ENCODE measurements at regions not wholly inside any gene's neighbourhood (a gene's known extent, or its start where the extent isn't known, plus 50 kb on each side); places are given as distances from the start of the nearest gene placed in this dataset.
"Not testable (repeated sequence)": the region's sequence is repeated elsewhere in the genome, so short reads cannot be mapped to it uniquely, and the experiment has no call there.

DNA sequence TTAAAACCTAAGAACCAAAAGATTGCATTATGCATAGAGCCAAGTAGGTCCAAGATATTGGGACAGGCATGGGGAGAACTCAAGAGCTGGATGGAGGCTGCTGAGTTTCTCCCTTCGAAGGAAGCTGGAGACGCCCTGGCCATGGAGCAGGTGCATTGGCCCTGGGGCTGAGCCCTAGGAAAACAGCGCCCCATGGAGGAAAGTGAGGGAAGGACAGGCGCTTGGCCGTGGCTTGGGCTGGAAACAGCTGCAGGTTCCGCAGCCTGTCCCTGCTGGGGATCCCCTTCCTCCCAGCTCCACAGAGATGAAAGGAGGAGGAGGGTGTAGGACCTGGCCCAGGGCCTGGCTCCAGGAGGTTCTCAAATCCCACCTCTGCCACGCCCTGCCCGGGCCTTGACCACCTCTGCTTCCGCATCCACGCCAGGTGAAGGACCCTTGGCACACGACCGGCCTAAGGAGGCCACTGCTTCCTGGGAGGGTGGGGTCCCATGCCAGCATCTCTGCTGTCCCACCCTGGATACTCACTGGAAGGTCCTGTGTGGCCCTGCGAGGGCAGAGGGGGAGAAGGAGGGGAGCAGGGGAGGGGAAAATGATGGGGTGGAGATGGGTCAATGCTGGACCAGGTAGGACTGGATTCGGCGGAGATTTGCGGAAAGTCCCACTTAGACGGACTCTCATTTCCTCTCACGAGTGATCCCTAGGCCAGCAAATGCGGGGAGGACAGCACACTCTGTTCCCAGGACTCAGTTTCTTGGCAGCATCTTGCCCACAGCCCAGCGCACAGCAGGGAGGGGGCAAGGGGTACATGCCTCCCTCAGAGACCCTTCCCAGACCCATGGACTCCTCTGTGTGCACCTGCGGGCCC, 258.6 kb upstream of the TCERG1L start:
- DNase-seq = no peak

DNA sequence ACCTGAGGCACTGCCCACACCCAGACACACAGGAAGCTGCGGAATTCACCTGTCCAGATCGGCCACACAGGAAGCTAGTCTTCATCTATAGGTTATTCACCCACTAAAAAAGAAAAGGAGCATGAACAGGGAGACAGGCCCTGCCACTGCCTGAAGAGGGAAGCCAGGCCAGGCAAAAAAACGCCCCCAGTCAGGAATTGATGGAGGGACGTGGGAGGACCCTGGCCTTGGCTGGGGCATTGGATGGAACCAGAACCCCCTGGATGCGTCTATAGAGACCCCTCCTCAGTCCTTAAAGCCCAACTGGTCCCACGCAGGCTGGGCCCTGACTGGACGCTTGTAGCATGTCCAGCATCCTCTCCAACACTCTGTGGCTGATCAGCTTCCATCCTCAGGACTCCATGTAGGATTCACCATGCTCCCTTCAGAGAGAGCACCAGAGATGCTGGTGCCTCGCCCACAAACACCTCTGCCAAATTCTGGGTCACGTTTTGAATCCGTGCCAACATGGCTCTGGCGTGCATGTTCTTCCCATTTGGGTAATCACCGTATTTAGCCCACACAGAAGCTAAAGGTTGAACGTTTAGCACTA, 259.3 kb upstream of the TCERG1L start:
- DNase-seq = no peak

DNA sequence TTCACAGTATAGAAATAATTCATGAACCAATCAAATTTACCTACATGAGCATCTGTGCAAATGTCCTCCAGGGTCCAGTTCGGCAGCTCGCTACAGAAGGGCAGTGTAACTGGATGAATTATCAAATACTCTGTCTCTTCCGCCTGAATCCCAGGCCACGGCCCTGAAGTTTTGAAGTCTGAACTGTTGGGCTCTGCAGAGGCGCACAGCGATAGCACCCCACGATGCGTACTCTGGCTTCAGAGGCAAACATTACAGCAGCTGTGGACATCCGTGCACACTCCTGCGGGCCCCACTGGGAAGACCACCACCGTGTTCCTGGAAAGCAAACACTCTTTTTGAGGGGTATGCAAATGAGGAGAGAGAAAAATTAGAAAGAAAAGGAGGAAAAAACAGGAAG, 259.8 kb upstream of the TCERG1L start:
- no peak for DNase-seq

DNA sequence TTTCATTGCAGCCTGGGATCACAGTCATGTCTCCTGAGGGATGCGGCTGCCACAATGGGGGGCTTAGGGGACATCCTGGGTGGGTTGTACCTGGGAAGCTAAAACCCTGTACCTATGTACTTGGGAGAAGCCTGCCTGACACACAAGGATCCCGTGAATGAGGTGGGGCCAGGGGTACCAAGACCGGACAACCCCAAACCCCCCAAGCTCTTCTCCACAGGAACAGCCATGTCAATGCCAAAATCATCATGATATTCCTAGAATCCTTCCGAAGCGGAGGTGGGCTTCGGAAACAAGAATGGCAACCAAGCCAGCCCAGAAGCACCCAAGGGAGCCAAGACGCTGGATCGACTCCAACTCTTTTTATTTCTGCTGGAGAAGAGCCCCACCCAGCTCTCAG, 260.3 kb upstream of the TCERG1L start:
- no peak for DNase-seq

DNA sequence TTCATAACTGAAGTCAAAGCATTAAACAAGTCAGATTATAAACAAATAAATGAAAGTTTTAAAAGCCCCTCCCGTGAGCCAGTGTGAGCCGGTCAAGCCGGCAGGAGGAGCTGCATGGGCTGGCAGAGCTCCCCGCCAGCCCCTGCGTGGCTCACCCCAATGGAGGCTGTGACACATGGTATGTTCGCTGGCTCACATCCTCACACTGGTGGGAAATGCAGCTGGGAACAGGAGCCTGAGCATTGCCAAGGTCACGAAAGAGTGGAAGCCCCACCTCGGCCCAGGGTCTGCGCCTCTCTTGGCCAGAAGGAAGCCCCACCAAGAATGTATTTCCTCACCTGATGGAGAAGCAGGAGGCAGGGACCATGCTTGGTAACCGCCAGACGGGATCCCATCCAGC, 261.7 kb upstream of the TCERG1L start:
- no peak for DNase-seq

DNA sequence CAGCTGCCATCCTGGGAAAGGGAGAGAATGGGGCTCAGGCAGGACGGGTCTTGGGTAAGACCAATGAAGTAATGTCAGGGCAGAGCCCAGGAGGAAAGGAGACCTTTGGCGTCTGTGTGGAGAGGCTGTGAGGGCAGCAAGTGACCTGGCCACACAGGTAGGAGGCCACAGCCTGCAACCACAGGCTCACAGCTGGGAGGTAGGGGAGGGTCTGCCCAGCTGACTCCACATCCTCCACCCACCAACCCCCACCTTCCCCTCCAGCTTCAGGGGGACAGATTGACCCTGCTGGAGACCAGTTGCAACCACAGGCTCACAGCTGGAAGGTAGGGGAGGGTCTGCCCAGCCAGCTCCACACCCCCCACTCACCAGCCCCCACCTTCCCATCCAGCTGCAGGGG, 262.2 kb upstream of the TCERG1L start:
- no peak for DNase-seq

DNA sequence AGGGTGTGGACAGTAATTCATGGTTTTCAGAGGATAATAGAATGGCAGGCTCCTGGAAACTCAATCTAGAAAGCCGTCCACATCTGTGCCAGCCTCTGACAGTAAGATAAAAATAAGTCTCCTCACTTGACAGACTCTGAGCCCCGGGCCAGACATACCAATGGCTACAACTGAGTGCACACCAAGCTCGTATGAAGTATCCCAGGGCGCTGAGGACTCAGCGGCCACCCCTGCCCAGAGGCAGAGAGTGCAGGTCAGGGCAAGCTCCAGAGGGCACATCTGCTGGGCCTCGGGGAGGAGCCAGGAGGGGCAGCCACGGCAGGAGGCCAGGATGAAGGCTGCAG, 262.8 kb upstream of the TCERG1L start:
- no peak for DNase-seq

DNA sequence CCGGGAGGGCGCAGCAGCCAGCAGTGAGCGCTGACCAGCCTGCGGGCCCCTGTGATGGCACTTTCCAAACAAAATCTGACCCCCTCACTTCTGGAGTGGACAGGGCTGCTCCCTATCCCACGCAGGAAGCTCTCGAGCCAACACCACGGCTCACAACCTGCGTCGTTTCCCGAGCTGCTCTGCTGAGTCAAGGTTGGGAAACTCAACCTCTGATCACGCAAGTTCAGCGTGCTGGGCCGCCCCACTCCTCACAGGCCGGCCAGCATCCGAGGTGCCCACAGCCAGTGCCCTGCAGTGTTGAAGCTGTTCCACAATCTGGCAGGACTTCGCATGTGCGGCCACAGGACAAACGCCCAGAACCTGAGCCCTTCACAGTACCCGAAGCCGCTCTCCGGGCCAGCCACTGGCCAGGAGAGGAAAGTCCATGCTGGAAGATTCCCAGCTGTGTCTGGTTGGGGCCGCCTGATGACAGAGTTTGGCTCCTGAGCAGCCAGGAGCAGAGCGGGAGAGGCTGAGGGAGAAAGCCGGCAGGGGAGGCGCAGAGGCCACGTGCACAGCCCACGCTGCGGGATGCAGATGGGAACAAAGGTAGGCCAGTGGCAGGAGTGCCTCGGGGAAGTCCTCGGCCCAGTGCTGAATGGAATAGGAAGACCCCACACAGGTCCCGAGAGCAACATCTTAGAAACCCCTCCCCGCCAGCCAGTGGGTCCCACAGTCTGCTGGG, 263.3 kb upstream of the TCERG1L start:
- no peak for DNase-seq

DNA sequence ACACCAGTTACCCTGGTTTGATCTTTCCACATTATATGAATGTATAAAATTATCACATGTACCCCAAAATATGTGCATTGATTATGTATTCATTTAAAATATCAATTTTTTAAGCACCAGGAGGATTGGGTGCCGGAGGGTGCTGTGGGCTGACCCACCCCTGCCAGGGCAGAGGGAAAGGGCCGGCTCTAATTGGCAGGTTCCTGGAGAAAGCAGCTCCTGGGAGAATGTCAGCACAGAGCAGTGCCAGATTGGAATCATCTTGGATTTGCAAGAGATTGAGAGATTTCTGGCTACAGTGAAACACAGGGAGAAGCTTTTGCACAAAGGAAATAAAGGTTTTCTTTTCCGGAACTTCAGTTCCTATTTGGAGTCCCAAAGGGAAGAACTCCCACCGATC, 264.4 kb upstream of the TCERG1L start:
- DNase-seq = no peak

DNA sequence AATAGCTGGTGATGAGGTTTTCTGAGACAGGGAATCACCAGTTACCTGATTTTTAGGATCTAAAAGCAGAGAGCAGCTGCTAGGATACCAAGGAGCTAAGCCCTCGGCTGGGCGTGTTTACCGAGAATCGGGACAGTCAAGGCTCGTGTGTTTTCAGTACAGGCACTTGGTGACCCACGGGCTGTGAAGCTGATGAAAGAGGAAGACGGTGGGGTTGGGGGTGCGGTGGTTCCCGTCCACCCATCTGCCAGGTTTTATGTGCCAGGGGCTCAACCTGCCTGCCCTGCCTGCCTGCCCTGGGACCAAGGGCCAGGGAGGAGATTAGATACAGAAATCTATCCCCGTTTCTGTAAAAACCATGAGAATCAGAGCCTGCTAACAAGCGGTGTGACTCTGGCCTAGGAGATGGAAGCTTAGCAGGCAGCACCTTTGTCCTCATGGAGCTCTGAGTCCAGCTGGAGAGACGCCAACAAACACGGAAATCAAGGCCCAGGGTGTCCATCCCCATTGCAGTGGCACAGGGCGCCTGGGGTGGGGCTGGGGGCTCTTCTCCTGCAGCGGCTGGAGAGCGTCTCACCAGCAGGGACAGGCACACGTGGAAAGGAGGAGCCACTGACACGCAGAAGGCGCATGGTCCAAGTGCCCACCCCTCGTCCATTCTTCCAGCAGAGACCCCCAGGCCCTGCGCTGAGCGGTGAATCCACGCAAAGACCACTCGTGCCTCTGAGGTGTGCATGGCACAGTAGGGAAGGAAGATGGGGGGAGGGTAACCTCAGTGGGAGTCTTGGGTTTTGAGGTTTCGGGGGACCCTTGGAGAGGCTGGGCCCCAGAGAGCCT, 265.0 kb upstream of the TCERG1L start:
- no peak for DNase-seq

DNA sequence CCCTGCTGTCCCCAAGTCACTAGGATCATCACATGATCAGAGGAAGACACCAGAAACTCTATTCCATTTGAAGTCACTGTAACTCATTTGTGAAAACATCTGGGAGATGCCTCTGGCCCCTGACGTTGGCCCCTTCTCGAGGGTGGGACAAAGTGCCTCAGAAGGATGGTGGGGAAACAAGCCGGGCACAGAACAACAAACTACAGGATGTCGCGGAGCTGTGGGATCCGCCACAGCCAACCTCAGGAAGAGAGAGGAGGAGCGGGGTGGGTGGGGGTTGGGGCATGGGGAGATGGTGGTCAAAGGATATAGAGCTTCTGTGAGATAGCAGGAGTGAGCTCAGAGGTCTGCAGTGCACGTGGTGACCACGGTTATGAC, 265.6 kb upstream of the TCERG1L start:
- DNase-seq = no peak

DNA sequence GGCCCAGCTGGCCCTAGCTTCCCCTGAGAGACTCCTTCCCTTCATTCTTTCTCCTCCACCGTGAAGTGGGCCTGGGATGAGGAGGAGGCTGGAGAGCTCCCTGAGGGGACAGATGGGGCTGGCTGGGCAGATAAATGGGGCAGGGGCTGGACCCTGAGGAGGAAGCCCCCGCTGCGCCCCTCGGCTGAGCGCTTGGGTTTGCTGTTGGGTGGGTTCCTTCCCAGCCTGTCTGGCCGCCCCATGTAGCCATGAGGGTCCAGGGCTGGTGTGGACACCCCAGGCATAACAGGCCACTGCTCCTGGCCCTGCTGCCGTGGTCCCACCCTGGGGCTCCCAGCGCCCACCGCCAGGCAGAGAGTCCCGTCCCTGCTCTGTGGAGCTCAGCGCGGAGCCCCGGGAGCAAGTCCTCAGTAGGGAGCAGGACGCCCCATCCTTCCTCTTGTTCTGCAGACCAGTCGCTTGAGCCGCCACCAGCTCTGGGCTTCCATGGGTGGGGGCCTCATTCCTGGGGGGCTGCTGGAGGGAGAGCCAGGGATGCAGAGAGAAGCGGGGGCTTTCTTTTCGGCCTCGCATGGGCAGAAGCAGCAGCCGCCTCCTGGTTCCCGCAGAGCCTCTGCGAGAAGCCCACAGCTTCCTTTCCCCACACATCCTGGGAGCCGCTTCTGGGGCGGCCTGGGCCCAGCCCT, 266.4 kb upstream of the TCERG1L start:
- no peak for DNase-seq

DNA sequence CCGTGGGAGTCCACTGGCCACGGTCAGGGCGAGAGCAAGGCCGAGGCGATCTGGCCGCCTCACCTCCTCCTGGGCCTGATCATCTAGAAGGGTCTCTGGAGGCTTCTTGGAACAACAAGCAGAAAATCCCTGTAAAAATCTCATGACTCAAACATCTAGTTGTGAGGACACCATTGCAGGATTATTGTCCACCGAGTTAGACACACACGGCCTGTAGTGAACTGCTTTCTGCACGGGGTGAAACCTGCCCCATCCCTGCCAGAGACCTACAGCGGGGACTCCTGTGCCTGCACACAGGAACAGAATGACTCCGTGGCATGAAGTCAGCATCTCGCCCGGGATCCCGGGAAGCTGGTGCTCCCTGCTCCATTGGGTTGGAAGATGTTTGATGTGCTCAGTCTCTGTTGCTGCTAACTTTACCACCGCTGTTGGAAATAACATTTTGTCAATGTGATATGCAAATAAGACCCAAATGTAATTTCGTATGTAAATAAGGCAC, 267.0 kb upstream of the TCERG1L start:
- DNase-seq = no peak

DNA sequence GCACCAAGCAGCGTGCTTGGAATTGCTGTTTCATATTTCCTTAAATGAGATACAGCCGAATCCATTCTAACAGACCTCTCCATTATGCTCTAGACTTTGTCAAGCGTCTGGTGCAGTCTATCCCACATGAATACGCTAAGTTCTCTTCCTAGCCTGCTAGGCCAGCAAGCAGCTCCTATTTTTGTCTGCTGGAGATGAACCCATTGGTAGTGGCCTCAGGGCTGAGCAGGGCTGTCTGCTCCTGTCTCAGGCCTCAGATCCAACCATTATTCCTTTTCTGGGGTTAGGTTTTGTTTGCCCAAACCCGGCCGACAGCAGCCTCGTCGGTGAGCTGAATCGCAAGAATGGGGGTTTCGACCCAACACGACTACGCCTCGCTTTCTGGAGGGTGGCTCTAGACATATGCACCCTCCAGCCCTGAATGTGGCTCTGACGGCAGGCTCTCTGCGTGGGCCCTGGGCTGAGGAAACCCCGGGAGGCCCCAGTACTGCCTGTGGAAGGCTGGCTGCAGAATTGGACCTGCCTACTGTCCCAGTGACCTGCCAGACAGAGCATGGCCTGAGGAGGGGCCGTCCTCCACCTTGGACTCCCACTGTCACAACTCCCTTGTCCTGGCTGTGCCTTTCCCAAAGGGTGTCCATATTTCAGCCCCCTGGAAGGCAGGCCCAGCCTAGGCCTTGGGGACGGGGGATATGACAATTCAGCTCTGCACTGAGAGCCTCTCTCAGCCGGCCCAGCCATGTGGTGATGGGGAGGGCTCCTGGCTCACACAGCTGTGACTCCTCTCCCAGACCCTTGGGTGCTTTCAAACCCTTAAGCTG, 267.9 kb upstream of the TCERG1L start:
- no peak for DNase-seq

DNA sequence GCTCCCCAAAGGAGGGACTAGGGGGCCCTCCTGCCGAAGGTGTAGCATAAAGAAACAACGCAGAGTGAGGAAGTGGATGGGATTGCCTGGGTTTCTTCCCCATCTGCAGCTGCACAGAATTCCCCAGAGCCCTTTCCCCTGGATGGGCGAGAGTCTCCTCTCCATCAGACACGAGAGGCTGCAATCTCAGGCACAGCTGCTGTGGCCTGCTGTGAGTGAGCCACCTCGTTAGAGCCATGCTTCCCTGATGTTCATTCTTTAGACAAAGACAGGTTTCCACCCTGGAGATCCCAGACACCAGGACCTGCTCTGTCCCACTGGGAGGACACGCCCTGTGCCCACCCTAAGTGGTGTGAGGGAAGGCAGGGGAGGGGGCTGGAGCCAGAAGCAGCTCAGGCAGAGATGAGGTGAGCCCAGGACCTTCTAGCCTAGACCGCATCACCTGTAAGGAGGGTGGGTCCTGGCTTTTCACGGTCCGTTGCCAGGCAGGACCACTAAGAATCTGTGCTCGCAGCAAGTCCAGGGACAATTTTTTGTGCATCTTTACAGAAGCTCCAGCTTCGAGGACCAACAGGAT, 268.6 kb upstream of the TCERG1L start:
- DNase-seq = no peak

DNA sequence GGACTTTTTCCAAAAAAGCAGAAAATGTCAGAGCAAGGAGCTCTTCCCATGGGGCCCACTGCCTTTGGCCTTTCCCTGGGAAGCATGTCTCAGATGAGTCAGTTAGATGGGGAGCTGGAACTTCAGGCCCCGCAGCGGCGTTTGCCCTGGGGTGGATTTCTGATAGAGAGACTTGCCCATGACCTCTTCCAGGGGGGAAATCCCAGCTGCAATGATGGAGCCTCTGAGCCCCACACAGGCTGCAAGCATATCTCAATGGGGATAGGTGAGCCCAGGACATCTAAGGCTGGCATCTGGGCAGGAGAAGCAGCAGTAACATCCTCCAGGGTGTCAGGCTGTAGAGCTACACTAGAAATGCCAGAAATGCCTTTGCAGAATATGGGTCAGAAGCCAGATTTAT, 269.2 kb upstream of the TCERG1L start:
- DNase-seq = no peak

DNA sequence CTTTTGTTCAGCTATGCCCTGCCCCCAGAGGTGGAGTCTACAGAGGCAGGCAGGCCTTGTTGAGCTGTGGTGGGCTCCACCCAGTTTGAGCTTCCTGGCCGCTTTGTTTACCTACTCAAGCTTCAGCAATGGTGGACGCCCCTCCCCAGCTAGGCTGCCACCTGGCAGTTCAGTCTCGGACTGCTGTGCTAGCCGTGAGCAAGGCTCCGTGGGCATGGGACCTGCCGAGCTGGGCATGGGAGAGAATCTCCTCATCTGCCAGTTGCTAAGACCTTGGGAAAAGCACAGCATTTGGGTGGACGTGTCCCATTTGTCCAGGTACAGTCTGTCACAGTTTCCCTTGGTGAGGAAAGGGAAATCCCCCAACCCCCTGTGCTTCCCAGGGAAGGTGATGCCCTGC, 270.0 kb upstream of the TCERG1L start:
- DNase-seq = not testable (repeated sequence)

DNA sequence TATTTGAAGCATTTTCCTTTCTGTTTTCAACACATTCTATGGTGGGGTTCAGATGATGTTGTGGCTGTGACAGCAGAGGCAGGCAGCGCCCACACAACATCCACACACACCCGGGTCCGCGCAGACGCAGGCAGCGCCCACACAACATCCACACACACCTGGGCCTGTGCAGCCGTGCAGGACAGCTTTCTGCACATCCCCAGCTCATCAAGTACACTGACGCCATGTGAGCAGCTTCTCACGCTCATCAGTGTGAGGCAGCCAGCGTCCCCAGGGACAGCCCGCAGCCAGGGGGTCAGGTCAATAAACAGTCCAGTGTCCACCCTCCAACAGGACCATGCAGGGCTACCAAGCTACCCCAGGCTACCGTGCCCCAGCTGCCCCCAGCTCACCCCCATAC, 272.8 kb upstream of the TCERG1L start:
- no peak for DNase-seq

DNA sequence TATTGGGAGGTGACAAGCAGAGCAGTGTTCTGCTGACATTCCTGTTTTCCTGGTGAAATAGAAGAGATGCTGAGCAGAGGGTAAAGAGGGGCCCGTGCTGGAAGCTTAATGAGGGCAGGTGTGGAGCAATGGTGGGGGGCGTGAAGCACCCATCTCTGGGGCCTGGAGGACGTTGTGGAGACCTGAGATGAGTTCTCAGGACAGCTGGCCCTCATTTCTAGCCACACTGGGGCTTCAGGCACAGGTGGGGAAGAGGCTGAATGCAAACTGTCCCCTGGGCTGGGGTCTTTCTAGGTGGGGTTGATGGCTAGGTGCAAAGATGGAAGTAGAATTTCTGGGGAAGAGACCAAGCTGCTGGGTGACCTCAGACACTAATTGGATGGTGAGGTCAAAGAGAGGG, 274.2 kb upstream of the TCERG1L start:
- DNase-seq = no peak

DNA sequence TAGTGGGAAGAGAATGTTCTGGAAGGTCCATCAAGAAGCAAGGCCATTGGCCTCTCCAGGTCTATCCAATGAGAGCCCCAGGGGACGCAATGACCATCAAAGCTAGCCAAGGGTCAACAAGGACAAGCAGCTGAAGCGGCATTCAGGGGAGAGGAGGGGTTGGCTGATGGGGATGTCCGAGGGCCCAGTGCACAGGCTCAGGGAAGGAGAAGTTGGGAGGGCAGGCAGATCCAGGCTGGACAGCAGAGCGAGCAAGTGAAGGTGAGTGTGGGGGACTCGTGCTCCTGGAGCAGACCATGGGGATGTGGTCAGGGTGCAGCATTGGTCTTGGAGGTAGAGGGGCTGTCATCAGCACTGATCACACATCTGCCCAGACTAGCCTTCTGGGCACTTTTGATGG, 275.4 kb upstream of the TCERG1L start:
- no peak for DNase-seq

DNA sequence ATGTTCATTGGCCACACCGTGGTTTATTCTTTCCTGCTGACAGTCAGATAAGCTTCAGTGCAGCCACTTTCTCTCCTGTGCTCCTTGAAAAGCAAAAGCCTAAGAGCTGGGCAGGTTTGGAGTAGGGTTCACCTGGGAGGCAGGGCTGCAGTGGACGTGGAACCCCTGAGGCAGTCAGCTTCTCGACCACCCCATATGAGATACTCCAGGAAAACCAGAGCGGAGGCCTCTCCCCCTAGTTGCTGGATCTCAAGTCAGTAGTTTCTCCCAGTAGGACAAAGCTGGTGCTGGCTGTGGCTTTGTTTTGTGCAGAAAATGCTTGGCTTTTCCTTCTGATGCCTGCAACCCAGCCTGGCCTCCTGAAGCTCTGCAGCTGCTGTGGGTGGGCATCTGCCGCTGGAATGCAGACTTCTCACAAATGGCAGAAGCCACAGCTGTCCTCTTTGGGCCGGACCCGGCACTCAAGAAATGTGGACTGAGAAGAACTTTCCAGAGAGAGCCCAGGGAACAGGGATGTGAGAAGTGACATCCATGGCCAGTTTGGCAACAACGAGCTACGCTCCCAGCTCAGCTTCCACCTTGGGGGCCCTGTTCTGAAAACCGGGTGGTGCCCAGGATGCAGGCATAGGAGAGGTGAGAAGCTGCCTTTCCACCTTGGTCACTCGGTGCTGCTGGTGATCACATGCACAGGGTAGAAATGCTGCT, 276.6 kb upstream of the TCERG1L start:
- DNase-seq = no peak

Data from NCI-H2081 (cell line).